GM13976 (cell line): ENCODE measurements at regions not wholly inside any gene's neighbourhood (a gene's known extent, or its start where the extent isn't known, plus 50 kb on each side); places are given as distances from the start of the nearest gene placed in this dataset.
"Not testable (repeated sequence)": the region's sequence is repeated elsewhere in the genome, so short reads cannot be mapped to it uniquely, and the experiment has no call there.

Source experiments
- DNase-seq: peaks from one replicate; pipeline ENCODE4 v3.0.0; 2012; ENCODE audit warnings: low spot score
- CTCF ChIP-seq: IDR thresholded peaks from 2 replicates; pipeline ENCODE4 v1.5.1; 2012; ENCODE audit warnings: borderline replicate concordance, mild to moderate bottlenecking; ENCODE audit not compliant: insufficient read depth; ENCODE audit errors: extremely low read depth, missing control alignments, control extremely low read depth
- in situ Hi-C: fragments of 300-500 bp; cut with MboI; formaldehyde crosslinking; loops from one replicate; pipeline ENCODE4 v1.12.0; 2022; ENCODE audit warnings: low sequenced_read_pairs, mixed read lengths, inconsistent platforms; ENCODE audit not compliant: unreplicated experiment

- no peak for DNase-seq
- in situ Hi-C loops, result no loop called here
- TF ChIP-seq CTCF, result no peak
Measured at GRCh38 chrX:93468075-93468474, 205.3 kb downstream of the NAP1L3 start.

GRCh38 chrX:93466383-93466782 lies 207.0 kb downstream of the NAP1L3 start:
- TF ChIP-seq CTCF, result no peak
- no peak for DNase-seq
- in situ Hi-C loops, result no loop called here

- in situ Hi-C loops, result no loop called here
- DNase-seq, result no peak
- TF ChIP-seq CTCF, result no peak
Measured at GRCh38 chrX:93461060-93461459, 212.3 kb downstream of the NAP1L3 start.

- in situ Hi-C loops, result no loop called here
- no peak for TF ChIP-seq CTCF
- no peak for DNase-seq
Measured at GRCh38 chrX:93454509-93454908, 218.9 kb downstream of the NAP1L3 start.

- DNase-seq, in situ Hi-C loops: not testable (repeated sequence)
Measured at GRCh38 chrX:93434721-93435120, 238.7 kb downstream of the NAP1L3 start.

- in situ Hi-C loops, result no loop called here
- TF ChIP-seq CTCF, result no peak
- no peak for DNase-seq
Measured at GRCh38 chrX:93428497-93428896, 244.9 kb downstream of the NAP1L3 start.

GRCh38 chrX:93422693-93423092 lies 250.7 kb downstream of the NAP1L3 start:
- peak; percentile 42 for TF ChIP-seq CTCF

More at GRCh38 chrX:93422693-93423092, 250.7 kb downstream of the NAP1L3 start:
- peak; percentile 8 for DNase-seq
- in situ Hi-C loops, result no loop called here
